Retinal pigment epithelial cell (primary cell): ENCODE measurements at regions not wholly inside any gene's neighbourhood (a gene's known extent, or its start where the extent isn't known, plus 50 kb on each side); places are given as distances from the start of the nearest gene placed in this dataset.

Experiments
- DNase-seq: peaks from one replicate; pipeline ENCODE4 v3.0.0-alpha.2; 2010; ENCODE audit warnings: low read depth
- H3K4me3 ChIP-seq: 2 replicates; pipeline ENCODE4 v1.5.1; 2011; ENCODE audit warnings: mild to moderate bottlenecking, low read length, control low read depth, moderate library complexity
- CTCF ChIP-seq: conservative IDR thresholded peaks from 2 replicates; pipeline ENCODE4 v1.5.1; 2011; ENCODE audit warnings: low read depth, low read length, control low read depth, inconsistent platforms

GRCh38 chr3:181431748-181432147, 280.0 kb upstream of the SOX2 start:
- H3K4me3 ChIP-seq = no peak overlapping the region
- peak; percentile 40 for DNase-seq
- no peak for TF ChIP-seq CTCF

- no peak overlapping the region for H3K4me3 ChIP-seq
- DNase-seq = no peak
- TF ChIP-seq CTCF = no peak
Observed at GRCh38 chr3:181425074-181425473, 286.7 kb upstream of the SOX2 start.

GRCh38 chr3:181418233-181418632, 293.5 kb upstream of the SOX2 start:
- H3K4me3 ChIP-seq = no peak overlapping the region
- DNase-seq = no peak
- no peak for TF ChIP-seq CTCF

GRCh38 chr3:181417748-181418147, 294.0 kb upstream of the SOX2 start:
- TF ChIP-seq CTCF = no peak
- no peak overlapping the region for H3K4me3 ChIP-seq
- no peak for DNase-seq

GRCh38 chr3:181410870-181411269, 300.9 kb upstream of the SOX2 start:
- DNase-seq = no peak
- TF ChIP-seq CTCF = no peak
- no peak overlapping the region for H3K4me3 ChIP-seq

- H3K4me3 ChIP-seq = no peak overlapping the region
- TF ChIP-seq CTCF = no peak
Observed at GRCh38 chr3:181403876-181404660, 307.7 kb upstream of the SOX2 start.

GRCh38 chr3:181402347-181402746, 309.4 kb upstream of the SOX2 start:
- TF ChIP-seq CTCF = no peak
- DNase-seq = no peak
- H3K4me3 ChIP-seq = no peak overlapping the region

More at GRCh38 chr3:181403876-181404660, 307.7 kb upstream of the SOX2 start:
- no peak for DNase-seq
